Superior temporal gyrus (tissue), 1 donor: ENCODE measurements at regions not wholly inside any gene's neighbourhood (a gene's known extent, or its start where the extent isn't known, plus 50 kb on each side); places are given as distances from the start of the nearest gene placed in this dataset.

Experiments
- DNase-seq: peaks from one replicate; pipeline ENCODE4 v3.0.0-alpha.2; 2016; ENCODE audit errors: extremely low spot score

DNA sequence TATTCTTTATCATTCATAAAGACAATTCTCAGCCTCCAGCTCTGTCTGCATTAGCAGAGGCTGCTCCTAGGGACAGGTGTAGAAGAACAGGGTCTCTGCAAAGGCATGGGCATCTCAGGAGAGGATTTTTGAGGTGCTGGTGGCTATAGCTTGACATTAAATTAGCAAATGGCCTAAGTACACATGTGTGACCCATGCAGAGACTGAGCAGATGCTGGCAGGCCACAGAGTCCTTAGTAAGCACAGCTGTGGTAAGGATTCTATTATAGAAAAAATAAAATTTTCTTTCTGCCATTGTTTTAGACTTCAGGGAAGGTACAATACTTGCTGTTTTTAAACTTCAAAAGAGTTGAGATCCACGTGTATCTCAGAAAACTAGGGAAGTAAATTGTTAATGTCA is 177.5 kb upstream of the DUSP10 start:
- DNase-seq = no peak

DNA sequence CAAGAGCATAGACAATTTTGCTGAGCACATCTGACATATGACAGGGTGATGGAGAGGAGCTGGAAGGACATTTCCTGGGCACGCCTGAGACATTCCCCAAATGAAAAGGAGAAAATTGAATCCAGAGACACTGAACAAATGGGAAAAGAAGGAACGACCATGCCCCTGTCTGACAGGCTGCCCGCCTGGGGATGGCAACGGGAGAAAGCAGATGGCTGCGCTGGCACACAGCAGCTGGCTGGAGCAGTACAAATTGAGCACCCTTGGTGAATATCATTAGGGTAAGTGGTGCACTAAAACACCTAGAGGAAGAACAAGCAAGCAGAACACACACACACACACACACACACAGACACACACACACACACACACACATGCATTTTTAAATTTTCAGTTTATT is 174.3 kb upstream of the DUSP10 start:
- no peak for DNase-seq

DNA sequence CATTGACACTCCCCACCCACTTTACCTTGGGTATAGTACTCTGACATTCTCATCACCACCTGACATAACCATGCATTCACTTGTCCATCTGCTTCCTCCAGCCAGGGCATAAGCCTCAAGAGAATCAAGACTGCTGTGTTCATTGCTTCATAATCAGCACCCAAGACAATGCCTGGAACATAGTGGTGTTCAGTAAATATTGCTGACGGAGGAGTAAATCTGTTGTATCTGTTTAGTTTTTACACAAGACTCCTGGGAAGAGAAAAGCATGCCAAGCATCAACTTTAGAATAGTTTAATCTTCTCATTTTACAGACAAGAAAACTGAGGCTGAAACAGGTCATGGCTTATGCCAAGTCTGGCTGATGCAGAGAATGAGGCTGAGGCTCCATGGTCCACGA is 173.9 kb upstream of the DUSP10 start:
- DNase-seq = no peak

DNA sequence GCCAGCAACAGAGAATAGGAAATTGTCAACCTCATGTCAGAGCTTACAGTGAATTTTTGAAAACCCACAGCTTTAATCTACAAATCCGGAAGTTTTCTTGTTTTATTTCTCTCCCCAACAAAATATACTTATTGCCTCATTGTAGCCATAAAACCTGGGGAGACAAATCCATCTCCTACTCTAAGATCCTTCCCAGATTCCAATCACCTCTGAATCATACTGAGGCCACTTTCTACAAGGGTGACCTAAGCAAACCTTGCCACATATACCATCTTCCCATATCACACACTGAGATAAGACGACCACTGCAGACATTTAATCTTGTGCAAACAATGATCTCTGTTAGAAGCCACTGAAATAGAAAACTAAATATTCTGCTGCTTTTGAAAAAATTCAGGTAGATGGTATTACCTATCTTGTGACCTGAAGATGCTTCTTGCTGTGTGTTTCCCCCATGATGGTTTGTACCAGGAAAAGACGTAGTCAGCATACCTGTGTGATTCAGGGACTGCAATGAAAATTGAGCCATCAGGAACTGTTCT is 171.5 kb upstream of the DUSP10 start:
- no peak for DNase-seq

DNA sequence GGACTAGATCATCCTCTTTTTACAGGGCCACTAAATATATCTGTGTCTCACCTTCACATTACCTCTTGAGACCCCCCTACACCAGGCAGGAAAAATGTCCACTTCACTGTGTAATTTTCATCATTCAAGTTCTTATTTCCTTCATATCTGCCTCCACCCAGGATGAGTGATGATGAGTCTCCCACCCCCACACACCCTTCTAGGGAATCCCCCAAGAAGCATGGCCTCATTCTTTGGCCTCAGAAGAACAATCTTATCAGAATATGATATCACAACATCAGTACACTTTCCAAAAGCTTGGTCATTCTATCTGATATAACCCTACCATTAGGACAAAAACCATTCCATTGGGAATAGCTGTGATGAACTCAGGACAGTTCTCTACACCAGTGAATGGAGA is 170.3 kb upstream of the DUSP10 start:
- no peak for DNase-seq

DNA sequence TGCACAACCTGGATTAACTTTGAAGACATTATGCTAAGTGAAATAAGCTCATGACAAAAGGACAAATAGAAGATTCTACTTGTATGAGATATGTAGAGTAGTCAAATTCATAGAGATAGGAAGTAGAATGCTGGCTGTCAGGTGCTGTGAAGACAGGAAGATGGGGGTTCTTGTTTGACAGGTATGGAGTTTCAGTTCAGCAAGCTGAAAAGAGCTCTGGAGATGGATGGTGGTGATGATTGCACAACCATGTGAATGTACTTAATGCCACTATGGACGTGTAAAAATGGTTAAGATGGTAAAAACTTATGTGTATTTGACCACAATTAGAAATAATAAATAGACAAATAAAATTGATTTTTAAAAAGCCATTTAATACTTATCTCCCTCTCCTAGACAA is 169.8 kb upstream of the DUSP10 start:
- no peak for DNase-seq

DNA sequence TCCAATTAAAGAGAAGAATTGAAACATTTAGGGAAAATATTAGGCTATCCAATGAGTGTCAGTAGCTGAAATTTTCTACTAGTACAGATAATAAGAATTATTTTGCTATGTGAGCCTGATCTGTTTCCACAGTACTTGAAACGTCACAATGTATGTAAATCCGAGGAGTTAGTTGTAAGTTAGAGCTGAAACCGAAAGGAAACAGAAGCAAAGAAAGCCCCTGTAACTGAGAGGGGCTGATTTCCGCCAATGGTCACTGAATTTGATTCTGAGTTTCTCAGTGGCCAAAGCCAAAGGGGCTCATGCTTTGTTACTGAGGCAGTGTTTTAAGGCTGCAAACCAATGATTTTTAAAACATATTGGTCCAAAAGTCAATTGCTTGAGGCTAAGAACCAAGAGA is 168.3 kb upstream of the DUSP10 start:
- DNase-seq = no peak

DNA sequence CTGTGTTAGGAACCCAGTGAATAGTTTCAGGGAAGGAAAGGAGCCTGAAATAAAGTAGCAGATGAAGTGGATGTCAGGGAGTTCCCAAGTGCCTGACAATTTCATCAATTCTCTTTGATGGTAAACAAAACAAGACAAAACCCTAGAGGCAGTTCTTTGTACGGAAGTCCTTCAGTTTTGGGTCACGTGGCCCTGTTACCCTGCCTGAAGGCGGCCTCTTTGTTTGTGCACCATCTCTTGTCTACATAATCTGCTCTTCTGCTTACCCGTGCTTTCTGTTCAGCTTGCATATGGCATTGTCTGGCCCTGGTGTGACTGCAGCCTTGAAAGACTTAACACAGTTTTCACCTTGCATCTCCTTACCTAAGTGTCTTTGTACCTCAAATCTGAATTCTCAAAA is 166.7 kb upstream of the DUSP10 start:
- no peak for DNase-seq

DNA sequence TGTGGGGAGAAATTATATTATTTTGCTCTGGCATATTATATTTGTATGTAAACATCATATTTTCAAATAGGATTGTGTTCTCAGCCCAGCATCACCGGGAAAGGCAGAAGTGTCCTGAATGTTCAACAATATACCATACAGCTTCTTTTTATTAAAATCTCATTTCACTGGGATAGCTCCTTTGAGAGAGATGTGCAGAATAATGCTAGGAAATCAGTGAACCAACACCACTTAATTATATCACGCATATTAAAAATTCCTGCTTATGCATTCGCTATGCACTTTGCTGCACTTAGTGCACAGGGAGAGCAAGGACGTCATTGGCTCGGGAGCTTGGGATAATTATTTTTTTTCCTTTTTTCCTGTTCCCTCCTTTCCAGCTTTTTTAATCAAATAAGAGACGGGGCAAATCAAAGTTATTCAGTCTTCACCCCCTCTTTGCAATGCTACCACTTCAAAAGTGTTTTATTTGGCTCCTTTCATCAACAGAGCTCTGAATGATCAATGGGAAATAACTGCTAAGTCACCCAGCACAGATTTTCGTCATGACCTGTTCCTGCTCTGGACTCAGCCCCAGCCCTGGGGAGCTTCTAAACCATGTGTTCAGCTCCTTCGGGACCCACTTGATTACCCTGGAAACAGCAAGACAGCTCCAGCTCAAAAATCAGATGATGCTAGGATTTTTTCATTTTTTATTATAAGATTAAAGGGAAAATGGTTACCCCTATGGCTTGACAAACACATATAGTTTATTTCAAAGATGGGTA is 165.5 kb upstream of the DUSP10 start:
- DNase-seq = no peak

DNA sequence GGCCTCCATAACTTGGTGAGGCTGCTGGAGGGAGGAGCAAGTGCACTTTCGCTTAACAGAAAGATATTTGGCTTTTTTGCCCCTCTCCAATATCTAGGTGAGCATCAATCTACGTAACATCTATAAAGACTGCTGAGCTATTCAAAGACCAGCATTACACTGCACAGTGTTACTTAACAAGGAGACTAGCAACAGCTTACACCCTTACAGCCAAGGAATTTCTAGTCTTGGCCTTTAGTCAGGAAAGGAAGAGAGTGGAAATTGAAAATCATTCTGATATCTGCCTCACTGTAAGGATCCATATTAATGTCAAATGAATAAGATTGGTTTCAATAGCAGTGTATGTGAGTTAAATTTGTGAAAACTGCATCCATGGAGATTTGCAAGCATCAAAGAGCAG is 163.9 kb upstream of the DUSP10 start:
- no peak for DNase-seq

DNA sequence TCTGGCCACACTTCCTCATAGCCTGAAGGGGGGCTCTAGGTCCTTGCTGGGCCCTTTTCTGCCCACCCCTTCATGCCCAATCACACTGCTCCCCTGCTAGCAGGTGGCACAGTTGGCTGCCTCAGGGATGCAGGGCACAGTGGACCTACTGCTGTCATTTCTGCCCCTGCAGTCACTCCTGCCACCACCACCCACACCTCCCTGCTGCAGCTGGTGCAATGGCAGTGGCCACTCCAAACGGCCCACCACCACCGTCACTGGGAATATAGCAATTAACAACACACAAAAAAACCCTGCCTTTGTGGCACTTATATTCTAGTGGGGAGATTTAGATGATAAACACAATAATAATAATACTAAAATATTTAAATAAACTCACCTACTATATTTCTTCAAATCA is 162.4 kb upstream of the DUSP10 start:
- DNase-seq = no peak

DNA sequence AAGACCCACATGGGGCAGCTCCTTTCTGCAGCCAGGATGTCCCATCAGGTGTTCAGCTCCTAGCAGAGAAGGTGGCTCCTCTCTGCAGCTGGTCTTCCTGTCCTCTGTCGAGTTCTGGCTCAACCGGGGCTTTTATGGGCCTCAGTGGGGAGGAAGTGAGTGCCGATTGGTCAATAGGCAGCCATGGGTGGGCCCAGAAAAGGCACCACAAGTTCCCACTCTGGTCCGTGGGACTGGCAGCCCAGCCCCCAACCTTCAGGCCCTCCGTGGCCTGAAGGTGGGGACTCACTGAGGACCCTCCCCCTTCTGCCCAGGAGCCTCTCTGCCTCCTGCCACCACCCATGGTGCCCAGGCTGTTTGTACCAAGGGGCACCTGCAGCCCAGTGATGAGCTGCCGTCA is 161.7 kb upstream of the DUSP10 start:
- DNase-seq = no peak

DNA sequence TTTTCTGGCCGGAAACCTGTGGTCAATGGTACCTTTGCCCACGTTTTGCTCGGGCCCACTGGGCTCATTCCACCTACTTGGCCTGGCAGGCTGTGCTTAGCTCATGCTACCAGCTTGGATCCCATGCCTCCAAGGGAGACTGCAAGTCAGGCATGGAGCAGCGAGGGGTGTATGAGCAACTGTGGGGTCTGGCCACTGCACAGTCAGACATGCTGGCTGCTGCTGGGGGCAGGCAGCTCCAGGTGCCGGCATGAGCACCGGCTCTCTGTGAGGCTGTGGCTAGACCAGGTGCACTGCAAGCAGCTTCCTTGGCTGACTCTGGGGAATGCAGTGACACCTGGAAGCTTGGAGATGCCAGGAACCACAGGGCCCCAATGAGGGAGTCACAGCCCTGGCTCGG is 161.1 kb upstream of the DUSP10 start:
- no peak for DNase-seq

DNA sequence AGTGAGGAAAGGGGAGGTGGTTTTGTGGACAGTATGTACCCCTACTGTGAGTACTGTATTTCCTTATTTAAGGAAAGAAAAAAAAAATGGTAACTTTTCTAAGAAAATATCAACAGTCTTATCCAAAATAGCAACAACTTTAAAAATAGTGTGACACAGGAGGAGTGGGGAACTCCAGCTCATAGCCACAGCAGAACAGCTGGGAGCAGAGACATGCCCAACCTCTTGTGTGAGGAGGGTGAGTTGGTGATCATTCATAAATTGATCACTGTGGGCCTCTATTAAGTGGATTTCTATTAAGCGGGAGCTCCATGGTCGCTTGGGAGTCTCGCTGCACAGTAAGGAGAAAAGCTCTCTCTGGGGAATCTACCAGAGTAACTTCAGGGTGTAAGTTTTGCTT is 158.8 kb upstream of the DUSP10 start:
- no peak for DNase-seq

DNA sequence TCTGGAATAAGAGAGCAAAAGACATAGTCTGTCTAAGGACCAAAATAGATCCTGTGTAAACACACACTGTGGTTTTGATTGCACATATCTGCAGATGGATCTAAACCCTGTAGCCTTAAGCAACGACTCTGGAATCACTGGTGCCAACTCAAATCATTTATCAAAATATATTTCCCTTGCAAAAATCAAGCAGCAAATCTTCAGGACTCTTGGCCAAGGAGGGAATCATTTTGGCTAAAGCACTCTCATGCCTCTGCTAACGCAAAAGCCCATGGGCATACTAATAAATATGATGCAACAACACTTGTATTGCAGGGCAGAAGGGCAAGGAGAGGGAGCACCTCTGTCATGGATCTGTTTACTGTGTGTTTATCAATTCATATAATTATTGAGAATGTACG is 155.4 kb upstream of the DUSP10 start:
- DNase-seq = no peak

DNA sequence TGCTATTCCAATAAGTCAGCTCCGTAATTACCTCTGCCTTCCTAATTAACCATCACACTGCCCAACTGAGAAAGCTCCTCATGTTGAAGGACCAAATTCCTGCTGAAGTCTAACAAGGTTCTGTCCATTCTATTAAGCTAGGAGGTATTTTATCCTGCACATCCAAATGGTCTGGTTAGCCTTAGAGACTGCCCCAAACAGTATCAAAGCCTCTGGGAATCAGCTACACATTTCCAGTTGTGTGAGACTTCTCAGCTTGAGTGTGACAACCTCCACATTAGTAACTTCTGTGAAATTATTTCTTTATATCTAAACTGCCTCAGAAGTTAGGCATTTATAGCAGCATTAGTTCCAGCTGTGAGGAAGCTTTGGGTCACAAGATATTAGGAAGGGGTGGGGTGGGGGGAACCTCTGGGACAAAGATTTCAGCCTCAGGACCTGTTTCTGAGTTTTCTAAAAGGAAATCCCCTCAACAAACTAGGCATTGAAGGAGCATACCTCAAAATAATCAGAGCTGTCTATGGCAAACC is 150.5 kb upstream of the DUSP10 start:
- DNase-seq = no peak

DNA sequence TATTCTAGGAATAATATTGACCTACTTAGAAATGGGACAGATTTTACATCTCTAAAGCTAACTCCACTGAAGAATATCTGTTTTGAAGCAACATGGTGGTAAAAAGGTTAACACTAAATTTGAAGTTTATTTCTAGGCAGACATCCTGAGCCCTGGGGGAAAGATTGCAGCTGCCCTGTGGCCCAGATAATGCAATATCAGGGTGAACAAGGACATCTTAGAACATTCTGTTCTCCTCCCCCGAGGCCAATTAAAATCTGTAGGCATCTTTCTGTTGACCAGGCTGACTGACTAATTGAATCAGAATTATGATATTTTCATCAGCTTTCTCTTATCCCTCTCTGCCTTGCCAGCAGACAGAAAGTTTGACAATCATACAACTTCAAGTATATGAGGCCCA is 149.8 kb upstream of the DUSP10 start:
- no peak for DNase-seq

DNA sequence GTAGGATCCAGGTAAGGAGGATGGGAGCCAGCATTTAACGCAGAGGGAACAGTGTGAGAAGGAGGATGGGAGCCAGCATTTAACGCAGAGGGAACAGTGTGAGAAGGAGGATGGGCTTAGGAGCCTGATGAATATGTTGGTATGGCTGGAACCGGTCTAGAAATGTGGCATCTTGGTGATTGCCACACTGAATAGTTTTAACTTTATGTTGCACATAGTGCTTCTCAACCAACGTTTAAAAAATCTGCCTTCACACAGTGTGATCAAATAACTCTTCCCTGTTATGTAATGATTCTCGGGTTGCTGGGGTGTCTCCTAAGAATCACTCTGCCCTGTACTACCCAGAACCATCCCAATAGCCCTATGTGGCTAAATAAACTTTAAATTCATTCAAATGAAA is 146.9 kb upstream of the DUSP10 start:
- no peak for DNase-seq

DNA sequence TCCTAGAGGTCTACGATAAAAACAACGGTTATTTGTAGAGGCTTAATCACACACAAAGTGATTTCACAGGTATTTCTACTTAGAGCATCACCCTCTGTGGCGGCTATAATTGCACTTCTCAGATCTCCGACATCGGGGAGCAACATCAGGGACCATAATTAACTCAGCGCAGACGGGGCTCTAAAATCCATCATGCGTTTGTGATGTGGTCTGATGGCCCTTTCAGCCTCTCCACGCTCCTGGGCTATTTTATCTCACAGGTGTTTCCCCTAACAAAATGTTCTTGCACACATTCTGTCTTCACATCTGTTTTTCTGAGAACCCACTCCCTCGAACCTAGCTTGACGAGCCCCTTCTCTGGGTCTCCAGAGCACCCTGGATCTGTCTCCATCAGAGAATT is 146.3 kb upstream of the DUSP10 start:
- DNase-seq = no peak

DNA sequence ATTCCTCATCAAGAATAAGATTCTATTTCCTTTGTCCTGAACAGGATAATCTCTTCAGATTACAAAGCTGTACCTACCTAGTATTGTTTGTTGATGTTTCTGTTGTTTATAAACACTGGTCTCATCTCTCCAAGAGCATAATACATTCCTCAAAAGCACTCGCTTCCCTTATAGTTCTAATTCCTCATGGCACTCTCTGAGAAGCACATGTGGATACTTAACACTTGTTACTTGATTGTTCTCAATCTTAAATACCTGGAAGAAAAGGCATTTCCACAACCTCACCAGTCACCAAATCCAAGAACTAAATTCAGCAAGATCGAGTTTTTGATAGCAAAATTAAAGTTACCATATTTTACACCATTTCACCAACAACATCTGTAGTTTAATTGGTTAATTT is 145.9 kb upstream of the DUSP10 start:
- no peak for DNase-seq

DNA sequence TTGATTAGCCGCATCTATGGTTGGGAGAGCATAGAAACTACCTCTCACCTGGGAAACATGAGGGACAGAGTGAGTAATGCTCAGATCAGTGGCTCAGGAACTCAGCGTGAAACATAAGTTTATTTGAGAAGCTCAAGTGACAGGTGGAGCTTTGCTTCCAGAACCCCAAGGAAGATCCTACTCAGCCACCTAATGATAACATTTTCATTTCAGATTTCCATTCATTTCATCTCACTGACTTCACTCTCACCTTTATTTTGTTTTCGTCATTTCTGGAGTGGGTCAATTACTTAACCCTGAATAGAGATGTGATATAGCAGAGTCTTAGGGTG is 145.5 kb upstream of the DUSP10 start:
- no peak for DNase-seq

DNA sequence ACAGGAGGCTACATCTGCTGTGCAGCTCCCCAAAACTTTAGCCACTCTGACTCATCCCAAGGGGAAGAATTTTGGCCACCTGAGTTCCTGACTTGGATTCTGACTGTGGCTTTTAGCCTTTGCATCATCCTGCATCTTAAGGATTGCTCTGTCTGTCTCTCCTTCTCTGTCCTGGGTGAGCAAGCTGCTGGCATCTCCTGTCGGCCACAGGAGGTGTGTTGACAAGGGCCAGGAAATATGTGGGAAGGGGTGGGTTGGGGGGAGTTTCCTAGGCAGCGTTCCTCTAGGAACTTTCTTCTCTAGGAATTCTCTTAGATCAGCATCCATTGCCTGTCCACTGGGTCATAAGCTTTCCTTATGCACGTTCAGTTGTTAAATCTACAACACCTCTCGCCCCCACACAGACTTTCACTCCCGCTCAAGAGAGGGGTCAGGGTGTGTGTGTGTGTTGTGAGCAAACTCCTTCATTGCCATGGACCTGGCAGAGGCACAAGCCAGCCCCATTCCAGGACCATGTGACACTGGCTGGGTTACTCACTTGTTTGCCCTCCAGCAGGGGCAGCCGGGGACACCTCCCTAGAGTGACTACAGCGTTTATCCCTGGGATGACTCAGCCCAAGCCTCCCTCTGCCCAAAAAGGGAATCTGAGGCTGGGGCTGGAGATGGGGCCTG is 145.0 kb upstream of the DUSP10 start:
- DNase-seq = no peak

DNA sequence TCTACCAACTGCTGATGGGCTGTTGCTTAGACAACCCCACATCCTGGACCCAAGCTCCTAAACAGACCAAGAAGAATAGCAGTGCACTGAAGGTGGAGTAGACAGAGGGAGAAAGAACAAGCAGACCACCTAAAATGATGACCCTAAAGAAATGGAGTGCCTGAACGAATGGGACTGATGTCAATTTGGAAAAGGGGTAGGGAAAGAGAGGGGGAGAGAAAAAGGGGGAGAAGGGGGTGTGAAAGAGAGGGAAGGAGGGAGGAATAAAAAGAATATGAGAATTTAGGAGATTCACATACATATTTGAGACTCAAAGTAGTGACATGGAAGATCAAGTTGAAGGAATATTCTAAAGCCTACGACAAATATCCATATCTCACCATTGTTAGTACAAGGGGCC is 144.4 kb upstream of the DUSP10 start:
- no peak for DNase-seq
